PC-9 (cell line): ENCODE measurements at regions not wholly inside any gene's neighbourhood (a gene's known extent, or its start where the extent isn't known, plus 50 kb on each side); places are given as distances from the start of the nearest gene placed in this dataset.

Source experiments
- BruUV-seq: library from RNA; stranded (reverse); fragments of 400-500 nt; replicated peaks from 2 replicates; lab custom pipeline; 2021; lab: Mats Ljungman, UMichigan
- CTCF ChIA-PET: fragments of 300-600 bp; sonication (Branson Sonifier 250); formaldehyde crosslinking; loops from one replicate; lab custom pipeline; 2022; ENCODE audit warnings: antibody characterized with exemption; lab: Charles Lee
- POLR2A ChIA-PET: fragments of 300-600 bp; sonication (Branson Sonifier 250); formaldehyde crosslinking; loops from one replicate; lab custom pipeline; 2022; ENCODE audit warnings: antibody characterized with exemption; ENCODE audit not compliant: unreplicated experiment; lab: Charles Lee
- DNase-seq, 2 experiments: peaks; one replicate each; pipeline versions ENCODE4 v3.0.0 to v3.0.0-alpha.2; 2015 to 2022; ENCODE audit warnings: mixed read lengths in 1 of 2
- H2AFZ ChIP-seq: fragments of 200-600 bp; sonication (generic); 2 replicates; pipeline ENCODE4 v1.8.1; 2017; ENCODE audit warnings: antibody characterized with exemption
- H3F3A ChIP-seq: fragments of 200-600 bp; sonication (generic); 2 replicates; pipeline ENCODE4 v1.8.1; 2017; ENCODE audit warnings: antibody characterized with exemption, mild to moderate bottlenecking, low read depth; ENCODE audit not compliant: insufficient read depth
- H3K27ac ChIP-seq: fragments of 200-600 bp; sonication (generic); 2 replicates; pipeline ENCODE4 v1.6.1; 2016; ENCODE audit warnings: mixed run types
- H3K27me3 ChIP-seq: fragments of 200-600 bp; sonication (generic); 2 replicates; pipeline ENCODE4 v1.6.1; 2016; ENCODE audit warnings: low read depth, mixed run types; ENCODE audit not compliant: insufficient read depth
- H3K36me3 ChIP-seq: fragments of 200-600 bp; sonication (generic); 2 replicates; pipeline ENCODE4 v1.6.1; 2016; ENCODE audit warnings: low read depth, mixed run types
- H3K4me1 ChIP-seq: fragments of 200-600 bp; sonication (generic); replicated peaks from 2 replicates; pipeline ENCODE4 v1.6.1; 2016; ENCODE audit warnings: mixed run types; ENCODE audit not compliant: insufficient read depth
- H3K4me2 ChIP-seq: fragments of 200-600 bp; sonication (generic); 2 replicates; pipeline ENCODE4 v1.6.1; 2017; ENCODE audit warnings: mixed run types
- H3K4me3 ChIP-seq: fragments of 200-600 bp; sonication (generic); 2 replicates; pipeline ENCODE4 v1.6.1; 2016; ENCODE audit warnings: mixed run types
- H3K79me2 ChIP-seq: fragments of 200-600 bp; sonication (generic); 2 replicates; pipeline ENCODE4 v1.6.1; 2017; ENCODE audit warnings: low read depth, mixed run types
- H3K9me2 ChIP-seq: fragments of 200-600 bp; sonication (generic); 2 replicates; pipeline ENCODE4 v1.8.1; 2017; ENCODE audit warnings: mild to moderate bottlenecking; ENCODE audit not compliant: insufficient read depth
- H3K9me3 ChIP-seq: fragments of 200-600 bp; sonication (generic); 2 replicates; pipeline ENCODE4 v1.8.1; 2016; ENCODE audit warnings: low read depth; ENCODE audit not compliant: insufficient read depth
- H4K20me1 ChIP-seq: fragments of 200-600 bp; sonication (generic); 2 replicates; pipeline ENCODE4 v1.8.1; 2017; ENCODE audit not compliant: insufficient read depth
- CTCF ChIP-seq: fragments of 200-600 bp; sonication (generic); conservative IDR thresholded peaks from 2 replicates; pipeline ENCODE4 v1.6.1; 2017; ENCODE audit warnings: mixed run types, antibody characterized with exemption, mild to moderate bottlenecking, moderate library complexity
- EZH2 ChIP-seq: fragments of 200-600 bp; sonication (generic); IDR thresholded peaks from 2 replicates; pipeline ENCODE4 v1.8.0; 2017; ENCODE audit warnings: antibody characterized with exemption, low read depth
- intact Hi-C: fragments of 100-400 bp; cut with micrococcal nuclease; formaldehyde crosslinking; loops from one replicate; pipeline ENCODE4 v1.10.0; 2022; ENCODE audit not compliant: unreplicated experiment

- no peak overlapping the region for H3K4me3 ChIP-seq
- no peak overlapping the region for H2AFZ ChIP-seq
- TF ChIP-seq CTCF, result no peak
- TF ChIP-seq EZH2, result no peak
- no peaks in the 10 kb centered on the region for H3K9me3 ChIP-seq
- H3K27me3 ChIP-seq, result peaks cover 67% of the 10 kb centered on the region; the same call in 1 of the 2 replicates
- no peak overlapping the region for H3K4me2 ChIP-seq
- no peaks in the 10 kb centered on the region for H3K4me1 ChIP-seq
- no peaks in the 10 kb centered on the region for H4K20me1 ChIP-seq
- POLR2A ChIA-PET, result no interaction called here
- CTCF ChIA-PET, result no interaction called here
- H3K9me2 ChIP-seq, result no peaks in the 10 kb centered on the region
- no peak for DNase-seq
- no TSS peak for BruUV-seq
- intact Hi-C loops, result no loop called here
- no peaks in the 10 kb centered on the region for H3K36me3 ChIP-seq
- H3K27ac ChIP-seq, result no peak overlapping the region
- H3K79me2 ChIP-seq, result no peaks in the 10 kb centered on the region
- no peaks in the 10 kb centered on the region for H3F3A ChIP-seq
Measured at GRCh38 chr7:42766782-42767423, 145.0 kb downstream of the C7orf25 start.

DNA sequence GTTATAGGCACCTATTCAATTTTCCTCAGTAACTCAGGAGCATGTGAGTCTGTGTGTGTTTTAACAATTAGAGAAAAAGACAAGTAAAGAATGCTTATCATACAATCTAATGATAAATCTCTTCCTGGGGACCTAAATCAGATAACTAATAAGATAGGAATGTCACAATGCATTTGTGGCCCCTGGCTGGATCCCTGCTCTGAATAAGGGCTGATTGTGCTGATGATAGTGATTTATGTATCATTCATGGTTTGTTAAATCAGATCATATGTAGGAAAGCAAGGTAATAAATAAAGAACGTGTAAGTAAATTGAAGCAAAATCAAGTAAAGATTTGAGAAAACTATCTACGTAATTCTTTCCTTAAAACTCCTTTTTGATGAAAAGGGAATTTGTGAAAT, 145.9 kb downstream of the C7orf25 start:
- ChIA-PET POLR2A (interaction anchor here (0.6 kb wide), 1 partner anchor 660 kb away, joined by 4 read pairs; no protein-coding TSS in a partner anchor), CTCF (no interaction called here)
- DNase-seq, result no peak
- no TSS peak for BruUV-seq
- H3K79me2 ChIP-seq, result no peaks in the 10 kb centered on the region
- no peak overlapping the region for H3K4me2 ChIP-seq
- H3K4me3 ChIP-seq, result no peak overlapping the region
- H3K9me3 ChIP-seq, result no peaks in the 10 kb centered on the region
- no peaks in the 10 kb centered on the region for H3F3A ChIP-seq
- no peaks in the 10 kb centered on the region for H3K4me1 ChIP-seq
- H2AFZ ChIP-seq, result no peak overlapping the region
- peaks cover 60% of the 10 kb centered on the region; the same call in 1 of the 2 replicates for H3K27me3 ChIP-seq
- TF ChIP-seq EZH2, result no peak
- no peak overlapping the region for H3K27ac ChIP-seq
- intact Hi-C loops, result no loop called here
- H4K20me1 ChIP-seq, result no peaks in the 10 kb centered on the region
- H3K9me2 ChIP-seq, result peaks cover 4% of the 10 kb centered on the region; the same call in 1 of the 2 replicates
- H3K36me3 ChIP-seq, result no peaks in the 10 kb centered on the region

DNA sequence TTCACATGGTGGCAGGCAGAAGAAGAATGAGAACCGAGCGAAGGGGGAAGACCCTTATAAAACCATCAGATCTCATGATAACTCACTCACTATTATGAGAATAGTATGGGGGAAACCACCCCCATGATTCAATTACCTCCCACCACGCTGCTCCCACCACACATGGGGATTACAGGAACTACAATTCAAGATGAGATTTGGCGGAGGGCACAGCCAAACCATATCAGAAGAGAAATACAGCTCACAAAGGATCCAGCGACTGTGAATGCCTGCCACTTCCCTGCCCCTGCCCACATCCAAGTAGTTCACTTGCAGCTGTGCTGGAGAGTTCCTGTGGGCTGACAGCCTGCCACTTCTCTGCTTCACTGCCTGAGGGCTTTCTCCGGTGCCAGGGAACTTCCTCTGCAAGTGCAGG, 148.7 kb downstream of the C7orf25 start:
- POLR2A ChIA-PET, result no interaction called here
- DNase-seq, result no peak

More for the DNA sequence above, 148.7 kb downstream of the C7orf25 start:
- Histone ChIP-seq H3K27ac (no peak overlapping the region), H4K20me1 (no peaks in the 10 kb centered on the region), H3K79me2 (no peaks in the 10 kb centered on the region), H3K4me3 (no peak overlapping the region), H3K4me2 (no peak overlapping the region), H3K9me2 (peaks cover 4% of the 10 kb centered on the region; the same call in 1 of the 2 replicates), H2AFZ (no peak overlapping the region), H3K27me3 (peaks cover 43% of the 10 kb centered on the region), H3K36me3 (no peaks in the 10 kb centered on the region), H3K4me1 (no peaks in the 10 kb centered on the region), H3F3A (no peaks in the 10 kb centered on the region), H3K9me3 (no peaks in the 10 kb centered on the region)
- CTCF ChIA-PET, result no interaction called here
- intact Hi-C loops, result no loop called here
- TF ChIP-seq EZH2, result no peak
- TF ChIP-seq CTCF, result no peak
- BruUV-seq, result no TSS peak
